VCaP (cell line): ENCODE measurements at regions not wholly inside any gene's neighbourhood (a gene's known extent, or its start where the extent isn't known, plus 50 kb on each side); places are given as distances from the start of the nearest gene placed in this dataset.

Experiments used
- H3K27ac ChIP-seq: fragments of 450-650 bp; 2 replicates; pipeline ENCODE4 v1.5.1; 2017
- TF ChIP-seq, protein P1 (sequence below): fragments of 450-650 bp; conservative IDR thresholded peaks from 2 replicates; pipeline ENCODE4 v1.5.1; 2017; ENCODE audit warnings: mild to moderate bottlenecking, moderate library complexity

DNA sequence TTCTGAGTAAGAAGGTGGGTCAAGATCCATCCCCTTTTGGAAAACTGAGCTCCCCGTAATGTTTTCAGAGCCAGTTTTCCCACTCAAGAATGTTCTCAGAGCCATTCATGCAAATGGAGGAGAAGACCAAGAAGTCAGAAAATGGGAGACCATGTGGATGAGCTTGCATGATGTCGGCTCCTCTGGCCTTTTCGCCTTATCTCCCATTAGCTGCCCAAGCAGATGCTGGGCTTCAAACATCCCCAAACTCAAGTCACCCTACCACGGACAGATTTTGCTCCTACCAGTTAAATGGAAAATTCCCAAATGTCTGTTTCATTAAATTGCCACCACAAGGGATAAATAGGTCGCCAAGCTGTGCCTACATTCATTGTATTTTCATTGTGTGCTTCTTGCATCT is 161.4 kb downstream of the ICE1 start:
- no peak overlapping the region for H3K27ac ChIP-seq
- TF ChIP-seq, protein P1, sequence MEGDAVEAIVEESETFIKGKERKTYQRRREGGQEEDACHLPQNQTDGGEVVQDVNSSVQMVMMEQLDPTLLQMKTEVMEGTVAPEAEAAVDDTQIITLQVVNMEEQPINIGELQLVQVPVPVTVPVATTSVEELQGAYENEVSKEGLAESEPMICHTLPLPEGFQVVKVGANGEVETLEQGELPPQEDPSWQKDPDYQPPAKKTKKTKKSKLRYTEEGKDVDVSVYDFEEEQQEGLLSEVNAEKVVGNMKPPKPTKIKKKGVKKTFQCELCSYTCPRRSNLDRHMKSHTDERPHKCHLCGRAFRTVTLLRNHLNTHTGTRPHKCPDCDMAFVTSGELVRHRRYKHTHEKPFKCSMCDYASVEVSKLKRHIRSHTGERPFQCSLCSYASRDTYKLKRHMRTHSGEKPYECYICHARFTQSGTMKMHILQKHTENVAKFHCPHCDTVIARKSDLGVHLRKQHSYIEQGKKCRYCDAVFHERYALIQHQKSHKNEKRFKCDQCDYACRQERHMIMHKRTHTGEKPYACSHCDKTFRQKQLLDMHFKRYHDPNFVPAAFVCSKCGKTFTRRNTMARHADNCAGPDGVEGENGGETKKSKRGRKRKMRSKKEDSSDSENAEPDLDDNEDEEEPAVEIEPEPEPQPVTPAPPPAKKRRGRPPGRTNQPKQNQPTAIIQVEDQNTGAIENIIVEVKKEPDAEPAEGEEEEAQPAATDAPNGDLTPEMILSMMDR: no peak

DNA sequence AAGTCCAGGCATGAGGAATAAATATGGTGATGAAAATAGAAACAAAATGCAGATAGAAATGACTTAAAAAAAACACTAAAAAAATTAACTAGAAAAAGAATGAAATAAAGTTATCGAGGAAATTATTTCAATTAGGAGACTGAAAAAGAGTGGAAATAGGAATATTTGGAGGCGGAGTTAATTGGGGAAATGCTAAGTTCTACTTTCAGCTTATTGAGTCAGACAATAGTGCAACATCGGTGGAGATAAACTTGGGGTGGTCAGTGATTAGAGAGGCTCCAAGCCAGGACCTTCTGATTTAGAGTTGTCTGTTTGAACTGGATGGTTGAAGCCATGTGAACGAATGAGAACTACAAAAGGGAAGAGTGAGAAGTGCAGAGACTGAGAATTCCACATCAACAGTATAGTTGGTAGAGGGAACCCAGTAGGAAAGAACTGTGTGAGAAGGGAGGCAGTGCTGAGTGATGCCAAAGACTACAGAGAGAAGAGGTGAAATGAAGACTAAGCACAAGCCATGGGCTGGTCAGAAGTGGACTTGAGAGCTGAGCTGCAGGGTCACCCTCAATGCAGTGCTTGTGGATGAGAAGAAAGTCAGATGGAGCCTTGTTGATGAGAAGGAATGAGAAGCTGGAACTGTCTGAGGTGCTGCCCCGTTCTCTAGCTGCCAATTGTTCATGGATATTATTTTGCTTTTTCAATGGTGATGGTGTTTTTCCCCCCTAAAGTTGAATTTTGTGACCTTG is 160.7 kb downstream of the ICE1 start:
- TF ChIP-seq, protein P1: no peak
- no peak overlapping the region for H3K27ac ChIP-seq

DNA sequence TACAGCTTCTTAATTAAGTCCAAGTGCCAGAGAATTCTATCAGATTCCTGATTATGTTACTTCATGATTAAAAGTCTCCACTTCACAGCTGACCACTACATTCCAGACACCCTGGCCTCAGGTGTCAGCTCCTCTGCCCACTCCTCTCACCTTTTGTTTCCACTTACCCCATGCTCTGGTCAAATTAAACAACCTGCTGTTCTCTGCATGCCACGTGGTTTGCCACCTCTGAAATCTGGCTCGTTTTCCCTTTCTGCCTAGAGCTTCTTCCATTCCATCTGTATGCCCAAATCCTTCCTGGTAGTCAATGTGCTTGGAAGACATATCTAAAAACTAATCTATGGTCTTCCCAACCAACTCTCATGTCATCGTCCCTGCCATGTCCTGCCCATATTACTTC is 158.6 kb downstream of the ICE1 start:
- TF ChIP-seq, protein P1: no peak
- H3K27ac ChIP-seq: no peak overlapping the region

DNA sequence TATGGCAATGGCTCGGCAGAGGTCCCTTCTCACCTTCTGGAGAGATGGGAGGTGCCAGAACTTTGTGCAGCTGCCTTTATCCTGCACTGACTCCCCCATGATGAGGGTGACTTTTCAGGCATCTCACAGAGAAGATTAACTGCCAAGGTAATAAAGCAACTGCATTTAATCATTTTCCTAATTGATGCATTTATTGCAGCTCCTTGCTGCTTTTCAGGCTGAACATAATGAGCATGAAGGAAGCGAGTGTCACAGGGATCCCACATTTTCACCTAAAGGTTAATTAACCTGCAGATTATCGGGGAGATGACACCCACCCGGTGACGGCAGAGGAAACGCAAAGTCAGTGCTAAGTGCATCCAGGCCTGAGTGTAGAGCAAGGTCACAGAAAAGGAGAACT is 154.3 kb downstream of the ICE1 start:
- TF ChIP-seq, protein P1: no peak
- H3K27ac ChIP-seq: no peak overlapping the region

DNA sequence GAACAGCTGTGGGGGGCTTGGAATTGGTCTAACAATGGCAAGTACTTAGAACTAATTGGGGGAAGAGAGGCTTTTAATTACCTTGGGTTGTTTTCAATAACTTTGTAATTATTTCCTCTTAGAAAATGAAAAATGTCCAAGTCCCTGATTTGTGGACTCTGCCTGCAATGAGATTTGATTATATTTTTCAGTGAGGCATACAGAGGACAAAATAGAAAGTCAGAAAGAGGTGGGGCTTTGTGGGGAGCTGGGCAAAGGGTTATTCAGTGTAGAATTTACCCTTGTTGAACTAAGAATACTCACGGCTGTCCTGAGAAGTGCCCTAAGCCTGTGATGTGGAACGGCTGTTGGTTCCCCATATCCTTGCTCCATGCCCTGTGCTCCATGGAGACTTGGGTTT is 153.0 kb downstream of the ICE1 start:
- TF ChIP-seq, protein P1: no peak
- no peak overlapping the region for H3K27ac ChIP-seq

DNA sequence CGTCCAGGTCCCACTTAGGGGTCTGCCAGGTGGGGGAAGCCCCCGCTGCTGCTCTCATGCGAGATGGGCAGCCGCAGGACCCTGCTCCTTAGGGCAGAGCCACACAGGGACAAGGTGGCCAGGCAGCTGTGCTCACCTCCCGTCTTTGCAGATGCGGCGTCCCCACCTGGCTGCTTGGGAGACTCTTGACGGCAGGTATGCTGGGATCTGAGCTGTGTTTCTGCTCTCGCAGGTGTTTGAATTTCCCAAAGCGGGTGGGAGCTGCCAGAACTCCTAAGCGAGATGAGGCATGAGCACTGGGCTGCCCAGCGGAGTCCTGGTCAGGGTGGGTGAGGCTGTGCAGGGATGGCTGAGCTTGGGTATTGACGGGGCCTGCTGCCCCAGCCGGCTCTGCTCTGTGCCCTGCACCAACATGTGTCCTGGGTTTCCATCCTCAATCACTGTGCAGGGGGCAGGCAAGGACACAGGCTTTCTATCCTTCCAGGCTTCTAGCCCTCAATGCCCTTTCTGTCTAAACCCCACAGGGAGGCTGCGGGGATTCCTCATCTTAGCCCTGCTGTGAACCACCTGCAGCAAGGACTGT is 151.4 kb downstream of the ICE1 start:
- TF ChIP-seq, protein P1: no peak
- no peak overlapping the region for H3K27ac ChIP-seq

DNA sequence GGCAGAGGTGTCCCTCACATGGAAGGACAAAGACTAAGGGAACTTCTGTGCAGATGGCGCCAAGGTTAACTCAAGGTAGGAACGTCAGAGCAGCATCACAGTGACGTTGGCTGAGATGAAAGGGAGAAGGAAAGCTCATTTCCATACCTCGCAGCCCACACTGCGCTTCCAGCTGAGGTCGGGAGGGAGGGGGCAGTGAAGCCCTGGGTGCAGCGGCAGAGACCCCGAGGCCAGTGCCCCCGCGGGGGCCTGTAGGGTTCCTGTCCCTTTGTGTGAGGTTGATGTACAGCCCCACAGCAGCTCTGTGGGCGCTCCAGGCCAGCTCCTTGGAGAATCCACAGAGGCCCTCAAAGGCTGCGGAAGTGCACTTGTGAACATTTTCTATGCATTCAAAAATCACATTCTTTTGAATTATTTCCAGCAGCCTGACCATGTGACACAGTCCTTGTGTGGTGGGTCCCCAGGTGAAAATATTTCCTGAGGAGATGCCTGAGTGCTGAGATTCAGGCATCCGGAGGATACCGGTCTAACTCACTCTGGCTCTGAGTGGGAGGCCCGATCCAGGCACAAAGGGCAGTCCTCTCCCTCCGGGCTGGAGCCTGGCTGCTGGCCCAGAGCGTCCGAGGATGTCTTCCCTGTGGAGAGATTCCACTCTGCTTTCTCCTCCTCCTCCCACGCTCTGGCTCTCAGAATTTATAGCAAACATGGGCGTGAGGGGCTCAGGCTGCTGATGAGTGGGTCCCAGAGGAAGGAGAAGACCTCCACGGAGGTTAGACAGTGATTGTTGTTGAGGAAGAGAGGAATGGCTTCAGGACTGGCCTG is 150.7 kb downstream of the ICE1 start:
- H3K27ac ChIP-seq: no peak overlapping the region
- TF ChIP-seq, protein P1: no peak
